ENCODE measurements at regions not wholly inside any gene's neighbourhood (a gene's known extent, or its start where the extent isn't known, plus 50 kb on each side); places are given as distances from the start of the nearest gene placed in this dataset.

GRCh38 chr3:59460068-59460467, 410.2 kb upstream of the CFAP20DC start:
- no peak for DNase-seq (ENCODE audit: low spot score)
- Mint-ChIP-seq H3K27me3 (ENCODE audit: low read depth) (no peaks in the 10 kb centered on the region), H3K9me3 (ENCODE audit: low read depth) (peaks cover 5% of the 10 kb centered on the region), H3K36me3 (ENCODE audit: low read depth) (peaks cover 2% of the 10 kb centered on the region), H3K4me1 (ENCODE audit: low read depth) (no peaks in the 10 kb centered on the region), H3K4me3 (ENCODE audit: unreplicated experiment) (no peak overlapping the region), H3K27ac (ENCODE audit: unreplicated experiment) (no peak overlapping the region)
- TF ChIP-seq CTCF (IDR thresholded peaks at IDR 0.05) = no peak

- Mint-ChIP-seq H3K27ac (ENCODE audit: unreplicated experiment) (no peak overlapping the region), H3K4me3 (ENCODE audit: unreplicated experiment) (no peak overlapping the region), H3K9me3 (ENCODE audit: low read depth) (peaks cover 5% of the 10 kb centered on the region), H3K4me1 (ENCODE audit: low read depth) (no peaks in the 10 kb centered on the region), H3K36me3 (ENCODE audit: low read depth) (peaks cover 2% of the 10 kb centered on the region), H3K27me3 (ENCODE audit: low read depth) (no peaks in the 10 kb centered on the region)
- no peak for DNase-seq (ENCODE audit: low spot score)
- no peak for TF ChIP-seq CTCF (IDR thresholded peaks at IDR 0.05)
These were observed 407.1 kb upstream of the CFAP20DC start for GRCh38 chr3:59456852-59457485.

- DNase-seq (ENCODE audit: low spot score) = no peak
- Mint-ChIP-seq H3K36me3 (ENCODE audit: low read depth) (no peaks in the 10 kb centered on the region), H3K27ac (ENCODE audit: unreplicated experiment) (no peak overlapping the region), H3K9me3 (ENCODE audit: low read depth) (no peaks in the 10 kb centered on the region), H3K27me3 (ENCODE audit: low read depth) (no peaks in the 10 kb centered on the region), H3K4me1 (ENCODE audit: low read depth) (peaks cover 17% of the 10 kb centered on the region), H3K4me3 (ENCODE audit: unreplicated experiment) (no peak overlapping the region)
- TF ChIP-seq CTCF (IDR thresholded peaks at IDR 0.05) = no peak
These were observed 402.2 kb upstream of the CFAP20DC start for GRCh38 chr3:59451800-59452746.

GRCh38 chr3:59450946-59451763, 401.3 kb upstream of the CFAP20DC start:
- no peak for DNase-seq (ENCODE audit: low spot score)
- H3K36me3 Mint-ChIP-seq (ENCODE audit: low read depth) = no peaks in the 10 kb centered on the region
- peaks cover 26% of the 10 kb centered on the region for H3K4me1 Mint-ChIP-seq (ENCODE audit: low read depth)
- H3K9me3 Mint-ChIP-seq (ENCODE audit: low read depth) = no peaks in the 10 kb centered on the region
- no peaks in the 10 kb centered on the region for H3K27me3 Mint-ChIP-seq (ENCODE audit: low read depth)
- no peak overlapping the region for H3K4me3 Mint-ChIP-seq (ENCODE audit: unreplicated experiment)
- no peak for TF ChIP-seq CTCF (IDR thresholded peaks at IDR 0.05)
- H3K27ac Mint-ChIP-seq (ENCODE audit: unreplicated experiment) = no peak overlapping the region

- Mint-ChIP-seq H3K27ac (ENCODE audit: unreplicated experiment) (no peak overlapping the region), H3K27me3 (ENCODE audit: low read depth) (no peaks in the 10 kb centered on the region), H3K4me3 (ENCODE audit: unreplicated experiment) (no peak overlapping the region), H3K9me3 (ENCODE audit: low read depth) (no peaks in the 10 kb centered on the region), H3K36me3 (ENCODE audit: low read depth) (no peaks in the 10 kb centered on the region), H3K4me1 (ENCODE audit: low read depth) (peaks cover 31% of the 10 kb centered on the region)
- no peak for TF ChIP-seq CTCF (IDR thresholded peaks at IDR 0.05)
- DNase-seq (ENCODE audit: low spot score) = no peak
These were observed 400.6 kb upstream of the CFAP20DC start for GRCh38 chr3:59450437-59450836.
